Thyroid gland (tissue), 4 donors: ENCODE measurements at regions not wholly inside any gene's neighbourhood (a gene's known extent, or its start where the extent isn't known, plus 50 kb on each side); places are given as distances from the start of the nearest gene placed in this dataset.

Source experiments
- POLR2A ChIP-seq, 2 donors: fragments of 450-650 bp; IDR thresholded peaks; one replicate each; pipeline ENCODE4 v1.6.1; 2017; ENCODE audit warnings: antibody characterized with exemption in 2 of 2, mild to moderate bottlenecking in 2 of 2, moderate library complexity in 1 of 2
- TF ChIP-seq, protein P1 (sequence below), 6 experiments: fragments of 200-600 bp in 3 of 6; fragments of 450-650 bp in 3 of 6; sonication (generic) in 3 of 6; IDR thresholded peaks; one replicate each; pipeline ENCODE4 v1.5.1; 2016 to 2019; ENCODE audit warnings: antibody characterized with exemption in 6 of 6, mild to moderate bottlenecking in 2 of 6, inconsistent platforms in 1 of 6, moderate library complexity in 1 of 6

DNA sequence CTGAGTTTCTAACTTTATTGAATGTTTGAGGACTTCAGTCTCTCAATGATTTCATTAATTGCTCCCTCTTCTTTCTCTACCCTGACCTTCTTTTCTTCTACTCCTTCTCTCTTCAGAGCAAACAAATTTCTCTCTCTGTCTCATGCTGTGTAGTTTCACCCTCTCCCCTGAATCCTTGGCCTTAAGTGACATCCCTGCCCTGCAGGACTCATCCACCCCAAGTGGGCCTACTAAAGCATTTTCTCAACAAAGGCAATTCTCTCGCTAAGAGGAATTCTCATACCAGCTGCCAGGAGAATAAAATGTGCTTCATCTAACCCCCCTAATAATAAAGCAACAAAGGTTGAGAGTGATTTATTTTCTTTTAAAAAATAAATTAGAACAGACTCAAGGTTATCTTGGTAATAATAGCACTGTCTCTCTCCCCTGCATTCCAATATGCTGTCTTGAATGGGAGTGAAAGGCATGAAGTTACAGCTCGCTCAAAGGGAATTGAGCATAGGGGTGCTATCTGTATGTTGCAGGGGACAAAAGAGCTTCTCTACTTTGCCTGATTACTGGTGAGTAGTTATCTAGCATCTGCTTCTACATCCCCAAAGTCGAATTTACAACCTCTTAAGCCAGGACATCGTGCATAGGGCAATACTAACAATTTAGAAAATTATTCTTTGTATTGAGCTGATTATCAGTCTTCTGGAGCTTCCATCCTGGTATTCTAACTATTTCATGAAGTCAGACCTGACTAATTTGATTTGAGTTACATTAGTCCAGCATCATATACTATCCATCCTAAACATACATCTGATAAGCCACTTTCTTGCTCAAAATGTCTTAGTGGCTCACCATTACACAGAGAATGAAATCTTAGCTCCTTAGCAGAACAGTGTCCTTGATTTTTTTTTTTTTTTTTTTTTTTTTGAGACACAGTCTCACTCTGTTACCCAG, 76.9 kb upstream of the DNAJC19 start:
- TF ChIP-seq, protein P1, sequence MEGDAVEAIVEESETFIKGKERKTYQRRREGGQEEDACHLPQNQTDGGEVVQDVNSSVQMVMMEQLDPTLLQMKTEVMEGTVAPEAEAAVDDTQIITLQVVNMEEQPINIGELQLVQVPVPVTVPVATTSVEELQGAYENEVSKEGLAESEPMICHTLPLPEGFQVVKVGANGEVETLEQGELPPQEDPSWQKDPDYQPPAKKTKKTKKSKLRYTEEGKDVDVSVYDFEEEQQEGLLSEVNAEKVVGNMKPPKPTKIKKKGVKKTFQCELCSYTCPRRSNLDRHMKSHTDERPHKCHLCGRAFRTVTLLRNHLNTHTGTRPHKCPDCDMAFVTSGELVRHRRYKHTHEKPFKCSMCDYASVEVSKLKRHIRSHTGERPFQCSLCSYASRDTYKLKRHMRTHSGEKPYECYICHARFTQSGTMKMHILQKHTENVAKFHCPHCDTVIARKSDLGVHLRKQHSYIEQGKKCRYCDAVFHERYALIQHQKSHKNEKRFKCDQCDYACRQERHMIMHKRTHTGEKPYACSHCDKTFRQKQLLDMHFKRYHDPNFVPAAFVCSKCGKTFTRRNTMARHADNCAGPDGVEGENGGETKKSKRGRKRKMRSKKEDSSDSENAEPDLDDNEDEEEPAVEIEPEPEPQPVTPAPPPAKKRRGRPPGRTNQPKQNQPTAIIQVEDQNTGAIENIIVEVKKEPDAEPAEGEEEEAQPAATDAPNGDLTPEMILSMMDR (IDR thresholded peaks at IDR 0.05), result no peak
- no peak for TF ChIP-seq POLR2A (IDR thresholded peaks at IDR 0.05)
